ENCODE measurements at regions not wholly inside any gene's neighbourhood (a gene's known extent, or its start where the extent isn't known, plus 50 kb on each side); places are given as distances from the start of the nearest gene placed in this dataset.
"Not testable (repeated sequence)": the region's sequence is repeated elsewhere in the genome, so short reads cannot be mapped to it uniquely, and the experiment has no call there.

- no peak for DNase-seq
Measured at GRCh38 chr16:52386694-52387093, 160.2 kb downstream of the TOX3 start.

- DNase-seq: no peak
Measured at GRCh38 chr16:52384378-52384777, 162.6 kb downstream of the TOX3 start.

GRCh38 chr16:52383640-52384292, 163.2 kb downstream of the TOX3 start:
- no peak for DNase-seq

GRCh38 chr16:52383119-52383518, 163.8 kb downstream of the TOX3 start:
- DNase-seq: no peak

- DNase-seq: no peak
Measured at GRCh38 chr16:52379551-52379950, 167.4 kb downstream of the TOX3 start.

- DNase-seq: no peak
Measured at GRCh38 chr16:52376676-52377280, 170.2 kb downstream of the TOX3 start.

- DNase-seq: no peak
Measured at GRCh38 chr16:52372313-52372712, 174.6 kb downstream of the TOX3 start.

- DNase-seq: no peak
Measured at GRCh38 chr16:52368859-52369258, 178.1 kb downstream of the TOX3 start.

- no peak for DNase-seq
Measured at GRCh38 chr16:52367821-52368220, 179.1 kb downstream of the TOX3 start.

- DNase-seq: no peak
Measured at GRCh38 chr16:52366983-52367382, 180.0 kb downstream of the TOX3 start.

GRCh38 chr16:52364500-52364899, 182.4 kb downstream of the TOX3 start:
- no peak for DNase-seq

- DNase-seq: no peak
Measured at GRCh38 chr16:52363082-52363481, 183.9 kb downstream of the TOX3 start.

- no peak for DNase-seq
Measured at GRCh38 chr16:52357711-52358110, 189.2 kb downstream of the TOX3 start.

GRCh38 chr16:52353249-52353648, 193.7 kb downstream of the TOX3 start:
- no peak for DNase-seq

- no peak for DNase-seq
Measured at GRCh38 chr16:52351451-52351850, 195.5 kb downstream of the TOX3 start.

GRCh38 chr16:52350031-52350642, 196.8 kb downstream of the TOX3 start:
- DNase-seq: no peak

GRCh38 chr16:52346709-52347108, 200.2 kb downstream of the TOX3 start:
- no peak for DNase-seq

GRCh38 chr16:52333673-52334072, 213.3 kb downstream of the TOX3 start:
- not testable (repeated sequence) for DNase-seq

- no peak for DNase-seq
Measured at GRCh38 chr16:52320930-52321439, 226.0 kb downstream of the TOX3 start.

- no peak for DNase-seq
Measured at GRCh38 chr16:52318302-52319009, 228.5 kb downstream of the TOX3 start.

- DNase-seq: no peak
Measured at GRCh38 chr16:52316241-52316640, 230.7 kb downstream of the TOX3 start.

- DNase-seq: no peak
Measured at GRCh38 chr16:52312716-52313115, 234.2 kb downstream of the TOX3 start.

Data from nucleus accumbens (tissue), 56 donors.